ENCODE measurements at regions not wholly inside any gene's neighbourhood (a gene's known extent, or its start where the extent isn't known, plus 50 kb on each side); places are given as distances from the start of the nearest gene placed in this dataset.

DNA sequence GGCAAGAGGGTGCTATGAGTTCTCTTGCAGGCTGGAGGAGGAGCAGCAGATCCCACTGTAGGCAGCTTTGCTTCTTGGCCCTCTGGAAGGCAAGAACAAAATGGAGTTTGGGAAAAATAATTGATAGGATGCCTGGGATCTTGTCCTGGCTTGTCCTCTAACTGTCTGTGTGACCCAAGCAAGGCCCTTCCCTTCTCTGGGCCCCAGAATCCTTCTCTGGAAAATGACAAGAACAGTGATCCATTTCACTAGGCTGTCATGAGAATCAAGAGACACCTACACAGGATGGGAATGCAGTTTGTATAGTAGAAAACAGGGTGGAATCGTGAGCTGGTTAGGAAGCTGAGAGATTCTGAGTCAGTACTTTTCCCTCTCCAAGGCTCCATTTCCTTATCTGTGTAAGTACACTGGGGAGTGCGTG lies 133.3 kb downstream of the PJA1 start:
- TF ChIP-seq, protein P1, sequence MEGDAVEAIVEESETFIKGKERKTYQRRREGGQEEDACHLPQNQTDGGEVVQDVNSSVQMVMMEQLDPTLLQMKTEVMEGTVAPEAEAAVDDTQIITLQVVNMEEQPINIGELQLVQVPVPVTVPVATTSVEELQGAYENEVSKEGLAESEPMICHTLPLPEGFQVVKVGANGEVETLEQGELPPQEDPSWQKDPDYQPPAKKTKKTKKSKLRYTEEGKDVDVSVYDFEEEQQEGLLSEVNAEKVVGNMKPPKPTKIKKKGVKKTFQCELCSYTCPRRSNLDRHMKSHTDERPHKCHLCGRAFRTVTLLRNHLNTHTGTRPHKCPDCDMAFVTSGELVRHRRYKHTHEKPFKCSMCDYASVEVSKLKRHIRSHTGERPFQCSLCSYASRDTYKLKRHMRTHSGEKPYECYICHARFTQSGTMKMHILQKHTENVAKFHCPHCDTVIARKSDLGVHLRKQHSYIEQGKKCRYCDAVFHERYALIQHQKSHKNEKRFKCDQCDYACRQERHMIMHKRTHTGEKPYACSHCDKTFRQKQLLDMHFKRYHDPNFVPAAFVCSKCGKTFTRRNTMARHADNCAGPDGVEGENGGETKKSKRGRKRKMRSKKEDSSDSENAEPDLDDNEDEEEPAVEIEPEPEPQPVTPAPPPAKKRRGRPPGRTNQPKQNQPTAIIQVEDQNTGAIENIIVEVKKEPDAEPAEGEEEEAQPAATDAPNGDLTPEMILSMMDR (IDR thresholded peaks at IDR 0.05) = no peak
- no peak for TF ChIP-seq ZFX (IDR thresholded peaks at IDR 0.05; ENCODE audit: borderline replicate concordance)
- H3K27ac ChIP-seq = no peak overlapping the region

DNA sequence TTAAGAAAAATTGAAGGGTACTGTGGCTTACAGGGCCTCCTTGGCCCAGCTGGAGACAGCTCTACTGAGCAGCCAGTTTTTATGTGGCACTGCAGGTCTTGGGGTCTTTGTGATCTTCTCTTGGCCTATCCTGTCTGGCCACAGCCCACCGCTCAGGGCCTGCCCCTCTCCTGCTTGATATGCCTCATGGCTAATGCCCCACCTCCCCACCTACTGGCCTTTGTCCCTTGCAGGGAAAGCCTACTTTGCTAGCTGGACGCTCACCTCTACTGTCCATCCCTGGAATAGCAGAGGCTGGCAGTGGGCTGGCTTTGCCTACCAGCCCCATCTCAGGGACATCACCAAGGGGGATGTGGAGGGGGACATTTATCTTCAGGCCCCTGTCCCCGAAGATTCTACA lies 134.1 kb downstream of the PJA1 start:
- H3K27ac ChIP-seq = no peak overlapping the region
- no peak for TF ChIP-seq ZFX (IDR thresholded peaks at IDR 0.05; ENCODE audit: borderline replicate concordance)
- TF ChIP-seq, protein P1 (IDR thresholded peaks at IDR 0.05) = no peak

DNA sequence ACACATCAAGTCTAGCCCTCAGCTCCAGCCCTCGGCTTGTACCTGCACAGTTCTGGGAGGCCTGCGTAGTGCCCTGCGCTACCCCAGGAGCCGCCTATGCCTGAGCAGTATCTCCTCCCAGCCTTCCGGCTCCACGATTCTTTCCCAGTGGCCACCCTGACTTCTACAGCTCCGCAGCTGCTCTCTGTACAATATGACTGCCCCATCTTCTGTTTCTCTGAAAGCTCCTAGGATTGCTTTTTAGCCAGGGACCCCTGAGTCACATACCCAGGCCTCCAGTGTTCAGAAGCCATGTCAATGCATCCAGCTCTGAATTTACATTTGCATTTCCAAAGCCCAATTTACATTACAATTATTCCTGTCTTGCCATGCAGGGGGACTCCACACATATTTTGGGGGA lies 135.5 kb downstream of the PJA1 start:
- TF ChIP-seq, protein P1 (IDR thresholded peaks at IDR 0.05) = no peak
- no peak for TF ChIP-seq ZFX (IDR thresholded peaks at IDR 0.05; ENCODE audit: borderline replicate concordance)
- no peak overlapping the region for H3K27ac ChIP-seq

- no peak overlapping the region for H3K27ac ChIP-seq
- TF ChIP-seq, protein P1 (IDR thresholded peaks at IDR 0.05) = no peak
- no peak for TF ChIP-seq ZFX (IDR thresholded peaks at IDR 0.05; ENCODE audit: borderline replicate concordance)
These were observed 136.5 kb downstream of the PJA1 start for GRCh38 chrX:69028761-69029120.

- H3K27ac ChIP-seq = no peak overlapping the region
These were observed 137.1 kb downstream of the PJA1 start for GRCh38 chrX:69028006-69028760.

DNA sequence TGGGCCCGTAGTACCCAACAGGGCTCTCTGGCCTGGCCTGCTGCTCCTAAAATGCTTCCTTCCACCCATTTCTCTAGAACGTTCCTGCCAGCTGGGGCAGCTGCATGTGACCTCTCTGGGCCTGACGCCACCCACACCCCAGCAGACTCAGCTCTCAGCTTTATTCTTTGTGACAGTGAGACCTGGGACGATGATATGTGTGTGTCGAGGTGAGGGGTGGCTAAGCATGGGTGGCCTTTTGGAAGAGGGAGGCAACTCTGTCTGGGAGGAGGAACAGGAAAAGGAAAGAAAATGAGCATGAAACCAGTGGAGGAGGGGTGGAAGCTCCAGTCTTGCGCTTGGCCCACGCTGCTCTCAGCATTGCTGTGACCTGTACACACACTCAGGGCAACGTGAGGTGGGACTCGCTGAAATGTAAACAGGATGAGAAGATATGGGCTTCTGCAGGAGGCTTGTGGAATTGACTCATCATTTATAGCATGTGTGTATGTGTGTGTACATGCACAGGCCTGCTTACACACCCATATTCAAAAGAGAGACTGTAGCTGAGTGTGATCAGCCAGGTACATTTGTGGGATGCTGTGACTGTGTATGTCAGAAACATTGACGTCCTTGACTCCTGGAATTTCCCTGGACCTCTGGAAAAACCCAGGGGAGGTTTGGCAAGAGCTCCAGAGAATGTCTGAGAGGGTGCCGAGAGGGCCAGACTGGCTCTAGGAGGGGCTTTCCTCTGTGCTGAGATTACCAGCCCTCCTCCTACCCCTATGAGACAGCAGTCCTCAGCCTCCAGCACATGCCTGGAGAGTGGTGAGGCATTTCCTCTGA lies 137.9 kb downstream of the PJA1 start:
- TF ChIP-seq, protein P1 (IDR thresholded peaks at IDR 0.05) = no peak
- no peak for TF ChIP-seq ZFX (IDR thresholded peaks at IDR 0.05; ENCODE audit: borderline replicate concordance)
- H3K27ac ChIP-seq = no peak overlapping the region

More at GRCh38 chrX:69028006-69028760, 137.1 kb downstream of the PJA1 start:
- TF ChIP-seq, protein P1 (IDR thresholded peaks at IDR 0.05) = no peak
- TF ChIP-seq ZFX (IDR thresholded peaks at IDR 0.05; ENCODE audit: borderline replicate concordance) = no peak

- TF ChIP-seq, protein P1 (IDR thresholded peaks at IDR 0.05) = no peak
- no peak for TF ChIP-seq ZFX (IDR thresholded peaks at IDR 0.05; ENCODE audit: borderline replicate concordance)
- no peak overlapping the region for H3K27ac ChIP-seq
These were observed 139.4 kb downstream of the PJA1 start for GRCh38 chrX:69025802-69026301.
